T-cell (primary cell): ENCODE measurements at regions not wholly inside any gene's neighbourhood (a gene's known extent, or its start where the extent isn't known, plus 50 kb on each side); places are given as distances from the start of the nearest gene placed in this dataset.
"Not testable (repeated sequence)": the region's sequence is repeated elsewhere in the genome, so short reads cannot be mapped to it uniquely, and the experiment has no call there.

Experiments
- ATAC-seq, 4 experiments: fragments of 200-7000 bp in 3 of 4; fragments of 150-1000 bp in 1 of 4; cut with Tn5 transposase; replicated peaks in 1 of 4; 1 replicate in 3 of 4; 2 replicates in 1 of 4; pipeline ENCODE4 v1.10.0; 2021; ENCODE audit warnings: moderate library complexity in 3 of 4, mild to moderate bottlenecking in 2 of 4, moderate number of reproducible peaks in 1 of 4
- CTCF ChIA-PET, 2 donors: fragments of 300-600 bp; sonication (Branson Sonifier 250); formaldehyde crosslinking; loops; one replicate each; lab custom pipeline; 2022; ENCODE audit warnings: antibody characterized with exemption in 2 of 2; lab: Charles Lee
- POLR2A ChIA-PET, 2 donors: fragments of 300-600 bp; sonication (Branson Sonifier 250); formaldehyde crosslinking; loops; one replicate each; lab custom pipeline; 2022; ENCODE audit warnings: antibody characterized with exemption in 2 of 2; lab: Charles Lee
- DNase-seq, 35 experiments: peaks; one replicate each; pipeline versions ENCODE4 v3.0.0 to v3.0.0-alpha.2; 2013 to 2023
- H3K27ac ChIP-seq: one replicate; pipeline ENCODE4 v1.5.1; 2013; ENCODE audit warnings: low read length
- H3K27me3 ChIP-seq, 2 experiments: replicated peaks in 1 of 2; 1 replicate in 1 of 2; 2 replicates in 1 of 2; pipeline versions ENCODE4 v1.6.1 to v1.7.0; 2013; ENCODE audit warnings: low read length in 1 of 2, mixed read lengths in 1 of 2; ENCODE audit not compliant: control insufficient read depth in 2 of 2, insufficient read depth in 2 of 2; ENCODE audit errors: extremely low read depth in 1 of 2
- H3K36me3 ChIP-seq, 2 donors: 1 replicate in 1 of 2; 2 replicates in 1 of 2; pipeline versions ENCODE4 v1.6.1 to v1.7.0; 2013; ENCODE audit warnings: low read length in 1 of 2; ENCODE audit not compliant: control insufficient read depth in 2 of 2, insufficient read depth in 1 of 2; ENCODE audit errors: extremely low read depth in 1 of 2
- H3K4me1 ChIP-seq, 2 experiments: 1 replicate in 1 of 2; 2 replicates in 1 of 2; pipeline versions ENCODE4 v1.6.1 to v1.7.0; 2013; ENCODE audit warnings: low read length in 2 of 2, mixed read lengths in 1 of 2; ENCODE audit not compliant: insufficient read depth in 2 of 2, control insufficient read depth in 1 of 2; ENCODE audit errors: extremely low read depth in 1 of 2
- H3K4me3 ChIP-seq, 2 donors: 1 replicate in 1 of 2; 2 replicates in 1 of 2; pipeline versions ENCODE4 v1.5.1 to v1.7.0; 2013; ENCODE audit warnings: mild to moderate bottlenecking in 2 of 2, low read length in 1 of 2, moderate library complexity in 1 of 2; ENCODE audit not compliant: control insufficient read depth in 1 of 2; ENCODE audit errors: extremely low read depth in 1 of 2
- H3K9me3 ChIP-seq: 2 replicates; pipeline ENCODE4 v1.7.0; 2013
- H3K27ac Mint-ChIP-seq, 2 donors: one replicate each; pipeline ENCODE4 v1.8.0; 2020 to 2021; ENCODE audit warnings: mild to moderate bottlenecking in 2 of 2, mixed read lengths in 2 of 2
- H3K27me3 Mint-ChIP-seq, 2 donors: one replicate each; pipeline ENCODE4 v1.8.0; 2021 to 2022; ENCODE audit warnings: mixed read lengths in 2 of 2
- H3K36me3 Mint-ChIP-seq: one replicate; pipeline ENCODE4 v1.8.0; 2021; ENCODE audit warnings: mixed read lengths
- H3K4me1 Mint-ChIP-seq, 3 donors: one replicate each; pipeline ENCODE4 v1.8.0; 2020 to 2022; ENCODE audit warnings: mixed read lengths in 3 of 3, mild to moderate bottlenecking in 1 of 3
- H3K4me3 Mint-ChIP-seq, 3 donors: one replicate each; pipeline ENCODE4 v1.8.0; 2020 to 2022; ENCODE audit warnings: mild to moderate bottlenecking in 3 of 3, mixed read lengths in 3 of 3, moderate library complexity in 3 of 3
- H3K9me3 Mint-ChIP-seq, 3 donors: one replicate each; pipeline ENCODE4 v1.8.0; 2020 to 2022; ENCODE audit warnings: mixed read lengths in 3 of 3
- WGBS: methylation state at CpG from one replicate; pipeline ENCODE4 v1.1.5; 2013; ENCODE audit warnings: missing lambda C conversion rate; ENCODE audit not compliant: insufficient coverage; 5-methylcytosine and 5-hydroxymethylcytosine counted together

GRCh38 chrX:65850821-65851220 lies 183.4 kb downstream of the MSN start:
- H3K4me3 Mint-ChIP-seq, H3K27me3 ChIP-seq, DNase-seq, H3K4me3 ChIP-seq, H3K27ac ChIP-seq, POLR2A ChIA-PET, H3K9me3 ChIP-seq, H3K36me3 ChIP-seq, H3K4me1 Mint-ChIP-seq, H3K4me1 ChIP-seq, ATAC-seq, H3K27ac Mint-ChIP-seq, H3K36me3 Mint-ChIP-seq: not testable (repeated sequence)
- WGBS, result no CpG with 5 or more reads among the region's 2 CpGs
- CTCF ChIA-PET, result interaction anchor here in 1 of 2 donors (0.6 kb wide), 1 partner anchor 260 kb away, joined by 3 read pairs; no protein-coding TSS in a partner anchor
- peaks cover 0 to 18% of the 10 kb centered on the region in 2 donors for H3K27me3 Mint-ChIP-seq
- H3K9me3 Mint-ChIP-seq, result peaks cover 11 to 15% (median 14%) of the 10 kb centered on the region in 3 donors

GRCh38 chrX:65846974-65847373 lies 179.5 kb downstream of the MSN start:
- H3K27ac Mint-ChIP-seq, result no peak overlapping the region
- H3K36me3 Mint-ChIP-seq, result no peaks in the 10 kb centered on the region
- Histone ChIP-seq H3K4me1 (no peaks in the 10 kb centered on the region), H3K9me3 (no peaks in the 10 kb centered on the region), H3K27ac (no peak overlapping the region), H3K27me3 (no peaks in the 10 kb centered on the region), H3K4me3 (no peak overlapping the region), H3K36me3 (no peaks in the 10 kb centered on the region)
- no peak overlapping the region for H3K4me3 Mint-ChIP-seq
- no peak for DNase-seq
- no peaks in the 10 kb centered on the region for H3K4me1 Mint-ChIP-seq
- peaks cover 0 to under 1% (median 0%) of the 10 kb centered on the region in 3 donors for H3K9me3 Mint-ChIP-seq
- WGBS, result no CpG with 5 or more reads among the region's 2 CpGs
- ChIA-PET CTCF (no interaction called here), POLR2A (interaction anchor here in 1 of 2 donors (0.5 kb wide), 1 partner anchor 17 kb away, joined by 3 read pairs; no protein-coding TSS in a partner anchor)
- peaks cover 0 to 7% of the 10 kb centered on the region in 2 donors for H3K27me3 Mint-ChIP-seq
- no peak for ATAC-seq

GRCh38 chrX:65841263-65841662 lies 173.8 kb downstream of the MSN start:
- no peaks in the 10 kb centered on the region for H3K36me3 Mint-ChIP-seq
- H3K4me3 Mint-ChIP-seq, result no peak overlapping the region
- no peak overlapping the region for H3K27ac Mint-ChIP-seq
- Histone ChIP-seq H3K27me3 (no peaks in the 10 kb centered on the region), H3K4me3 (no peak overlapping the region), H3K4me1 (no peaks in the 10 kb centered on the region), H3K27ac (no peak overlapping the region), H3K36me3 (no peaks in the 10 kb centered on the region), H3K9me3 (no peaks in the 10 kb centered on the region)
- peaks cover 0 to 6% of the 10 kb centered on the region in 2 donors for H3K27me3 Mint-ChIP-seq
- POLR2A ChIA-PET, result no interaction called here
- no peak for DNase-seq
- 100% methylated on average over 1 of the region's 2 CpGs for WGBS
- ATAC-seq, result no peak
- no peaks in the 10 kb centered on the region for H3K9me3 Mint-ChIP-seq
- peaks cover 7 to 10% (median 7%) of the 10 kb centered on the region in 3 donors for H3K4me1 Mint-ChIP-seq
- CTCF ChIA-PET, result no interaction called here

- peaks cover 7 to 10% (median 7%) of the 10 kb centered on the region in 3 donors for H3K4me1 Mint-ChIP-seq
- Histone ChIP-seq H3K27me3 (no peaks in the 10 kb centered on the region), H3K4me3 (no peak overlapping the region), H3K4me1 (no peaks in the 10 kb centered on the region), H3K36me3 (no peaks in the 10 kb centered on the region), H3K27ac (no peak overlapping the region), H3K9me3 (no peaks in the 10 kb centered on the region)
- no peaks in the 10 kb centered on the region for H3K9me3 Mint-ChIP-seq
- ChIA-PET CTCF (no interaction called here), POLR2A (no interaction called here)
- no peak overlapping the region for H3K4me3 Mint-ChIP-seq
- ATAC-seq (no peak), DNase-seq (no peak)
- no peaks in the 10 kb centered on the region for H3K36me3 Mint-ChIP-seq
- 78% methylated on average over 1 of the region's 3 CpGs for WGBS
- H3K27me3 Mint-ChIP-seq, result peaks cover 0 to 6% of the 10 kb centered on the region in 2 donors
- no peak overlapping the region for H3K27ac Mint-ChIP-seq
These were observed 171.2 kb downstream of the MSN start for GRCh38 chrX:65838674-65839073.

GRCh38 chrX:65837875-65838549 lies 170.6 kb downstream of the MSN start:
- Histone ChIP-seq H3K4me1 (no peaks in the 10 kb centered on the region), H3K4me3 (no peak overlapping the region), H3K27me3 (no peaks in the 10 kb centered on the region), H3K9me3 (no peaks in the 10 kb centered on the region), H3K27ac (no peak overlapping the region), H3K36me3 (no peaks in the 10 kb centered on the region)
- DNase-seq (no peak), ATAC-seq (no peak)
- H3K4me1 Mint-ChIP-seq, result peaks cover 7 to 10% (median 7%) of the 10 kb centered on the region in 3 donors
- 93% methylated on average over 2 of the region's 4 CpGs for WGBS
- no peak overlapping the region for H3K27ac Mint-ChIP-seq
- no peaks in the 10 kb centered on the region for H3K9me3 Mint-ChIP-seq
- H3K36me3 Mint-ChIP-seq, result no peaks in the 10 kb centered on the region
- POLR2A ChIA-PET, result interaction anchor here in 1 of 2 donors (0.6 kb wide), 1 partner anchor 35 kb away, joined by 3 read pairs; no protein-coding TSS in a partner anchor
- H3K27me3 Mint-ChIP-seq, result peaks cover 0 to 4% of the 10 kb centered on the region in 2 donors
- CTCF ChIA-PET, result no interaction called here
- no peak overlapping the region for H3K4me3 Mint-ChIP-seq

- DNase-seq (no peak), ATAC-seq (no peak)
- Histone ChIP-seq H3K9me3 (no peaks in the 10 kb centered on the region), H3K27ac (no peak overlapping the region), H3K36me3 (no peaks in the 10 kb centered on the region), H3K27me3 (no peaks in the 10 kb centered on the region), H3K4me3 (no peak overlapping the region), H3K4me1 (no peaks in the 10 kb centered on the region)
- H3K4me3 Mint-ChIP-seq, result no peak overlapping the region
- H3K36me3 Mint-ChIP-seq, result no peaks in the 10 kb centered on the region
- ChIA-PET POLR2A (no interaction called here), CTCF (no interaction called here)
- H3K27ac Mint-ChIP-seq, result no peak overlapping the region
- peaks cover 0 to 4% of the 10 kb centered on the region in 2 donors for H3K27me3 Mint-ChIP-seq
- WGBS, result no CpG with 5 or more reads among the region's 2 CpGs
- H3K4me1 Mint-ChIP-seq, result no peaks in the 10 kb centered on the region
- H3K9me3 Mint-ChIP-seq, result no peaks in the 10 kb centered on the region
These were observed 163.8 kb downstream of the MSN start for GRCh38 chrX:65831268-65831667.
